Esophagus mucosa (tissue), 1 donor: ENCODE measurements at regions not wholly inside any gene's neighbourhood (a gene's known extent, or its start where the extent isn't known, plus 50 kb on each side); places are given as distances from the start of the nearest gene placed in this dataset.
A peak's percentile ranks its signal among the peaks of the same experiment; 100 is the strongest.
"Not testable (repeated sequence)": the region's sequence is repeated elsewhere in the genome, so short reads cannot be mapped to it uniquely, and the experiment has no call there.

Source experiments
- ATAC-seq: fragments of 200-7000 bp; cut with Tn5 transposase; one replicate; pipeline ENCODE4 v1.9.1; 2020
- donor health status: DM: yes; HTN: yes; CAD: no.

- ATAC-seq: no peak
Observed at GRCh38 chr7:29649876-29650275, 86.2 kb downstream of the PRR15 start.

GRCh38 chr7:29651477-29651876 is 87.8 kb downstream of the PRR15 start:
- ATAC-seq: no peak

- no peak for ATAC-seq
Observed at GRCh38 chr7:29652556-29652955, 88.9 kb downstream of the PRR15 start.

- not testable (repeated sequence) for ATAC-seq
Observed at GRCh38 chr7:29654340-29654739, 90.7 kb downstream of the PRR15 start.

- ATAC-seq: no peak
Observed at GRCh38 chr7:29657288-29657687, 93.7 kb downstream of the PRR15 start.

- no peak for ATAC-seq
Observed at GRCh38 chr7:29657856-29658255, 94.2 kb downstream of the PRR15 start.

- not testable (repeated sequence) for ATAC-seq
Observed at GRCh38 chr7:29659213-29659612, 95.6 kb downstream of the PRR15 start.

- ATAC-seq: not testable (repeated sequence)
Observed at GRCh38 chr7:29662899-29663298, 99.3 kb downstream of the PRR15 start.

GRCh38 chr7:29664999-29665398 is 101.4 kb downstream of the PRR15 start:
- ATAC-seq: not testable (repeated sequence)

- not testable (repeated sequence) for ATAC-seq
Observed at GRCh38 chr7:29667096-29667669, 103.5 kb downstream of the PRR15 start.

- not testable (repeated sequence) for ATAC-seq
Observed at GRCh38 chr7:29671286-29671685, 107.7 kb downstream of the PRR15 start.

- not testable (repeated sequence) for ATAC-seq
Observed at GRCh38 chr7:29673635-29674034, 110.0 kb downstream of the PRR15 start.

- ATAC-seq: not testable (repeated sequence)
Observed at GRCh38 chr7:29674626-29675025, 111.0 kb downstream of the PRR15 start.

- not testable (repeated sequence) for ATAC-seq
Observed at GRCh38 chr7:29677254-29677653, 113.6 kb downstream of the PRR15 start.

GRCh38 chr7:29679963-29680362 is 116.3 kb downstream of the PRR15 start:
- not testable (repeated sequence) for ATAC-seq

- not testable (repeated sequence) for ATAC-seq
Observed at GRCh38 chr7:29680601-29681000, 117.0 kb downstream of the PRR15 start.

- peak; percentile 50 for ATAC-seq
Observed at GRCh38 chr7:29684151-29684786, 120.6 kb downstream of the PRR15 start.

- ATAC-seq: peak; percentile 90
Observed at GRCh38 chr7:29684787-29685650, 121.3 kb upstream of the WIPF3 start.

GRCh38 chr7:29685651-29686271 is 120.5 kb upstream of the WIPF3 start:
- not testable (repeated sequence) for ATAC-seq

- ATAC-seq: not testable (repeated sequence)
Observed at GRCh38 chr7:29690510-29690909, 115.8 kb upstream of the WIPF3 start.

- not testable (repeated sequence) for ATAC-seq
Observed at GRCh38 chr7:29696402-29696801, 109.9 kb upstream of the WIPF3 start.

GRCh38 chr7:29699723-29700122 is 106.6 kb upstream of the WIPF3 start:
- not testable (repeated sequence) for ATAC-seq

- not testable (repeated sequence) for ATAC-seq
Observed at GRCh38 chr7:29701540-29701939, 104.8 kb upstream of the WIPF3 start.
